G401 (cell line): ENCODE measurements at regions not wholly inside any gene's neighbourhood (a gene's known extent, or its start where the extent isn't known, plus 50 kb on each side); places are given as distances from the start of the nearest gene placed in this dataset.

ENCODE experiments used
- DNase-seq: peaks from one replicate; pipeline ENCODE4 v3.0.0-alpha.2; 2015; ENCODE audit warnings: low spot score
- in situ Hi-C: cut with HindIII; loops from 2 replicates; pipeline ENCODE4 v1.10.0; 2016; ENCODE audit warnings: low sequenced_read_pairs, mixed read lengths

- no peak for DNase-seq
- in situ Hi-C loops, result no loop called here
Observed at GRCh38 chr7:18420748-18421147, 74.8 kb upstream of the HDAC9 start.

DNA sequence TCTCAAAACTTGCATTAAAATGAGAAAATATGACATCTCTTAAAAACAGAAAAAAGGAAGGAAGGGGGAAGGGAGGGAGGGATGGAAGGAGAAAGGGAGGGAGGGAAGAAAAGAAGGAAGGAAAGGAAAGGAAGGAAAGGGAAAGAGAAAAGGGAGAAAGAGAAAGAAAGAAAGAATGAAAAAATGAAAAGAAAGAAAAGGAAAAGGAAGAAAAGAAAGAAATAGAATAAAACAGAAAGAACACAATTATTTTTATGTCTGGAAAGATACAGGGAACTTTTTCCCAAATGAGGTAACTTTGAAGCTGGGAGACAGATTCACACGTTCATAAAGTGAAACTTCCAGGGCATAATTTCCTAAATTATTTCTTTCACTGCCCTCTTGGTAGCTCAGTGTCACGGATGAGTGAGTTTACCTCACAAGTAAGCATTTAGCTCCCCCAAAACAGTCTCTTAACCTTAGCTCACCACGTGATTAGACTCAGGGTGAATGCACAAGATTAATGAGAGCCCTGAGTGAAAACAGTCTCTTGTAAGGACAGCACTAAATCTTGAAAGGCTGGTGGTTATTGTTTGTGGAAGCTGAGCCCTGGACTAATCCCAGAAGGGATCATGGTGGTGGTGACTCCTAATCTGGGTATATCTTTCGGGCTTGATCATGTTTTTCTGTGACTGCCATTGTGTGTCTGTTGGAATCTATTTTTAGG is 74.1 kb upstream of the HDAC9 start:
- DNase-seq, result no peak
- in situ Hi-C loops, result no loop called here

DNA sequence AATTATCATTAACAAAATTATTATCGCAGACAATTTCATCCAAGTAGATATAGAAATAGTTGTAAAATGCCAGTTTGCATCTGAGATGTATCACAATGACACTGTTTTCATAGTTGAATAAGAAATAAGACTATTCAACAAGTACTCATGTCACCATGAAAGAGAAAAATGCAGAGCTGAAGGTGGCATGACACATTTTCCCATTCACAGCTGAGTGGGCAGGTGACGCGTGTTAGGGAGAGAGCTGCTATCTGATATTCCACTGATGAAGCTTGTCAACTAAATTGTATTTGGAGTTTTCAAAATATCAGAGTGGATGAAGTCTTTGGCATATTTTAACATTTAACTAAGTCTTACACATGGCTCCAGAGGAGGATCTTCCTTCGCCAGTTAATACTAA is 70.3 kb upstream of the HDAC9 start:
- in situ Hi-C loops, result no loop called here

GRCh38 chr7:18425838-18426445 is 69.6 kb upstream of the HDAC9 start:
- DNase-seq, result no peak
- in situ Hi-C loops, result no loop called here

More for the DNA sequence above, 70.3 kb upstream of the HDAC9 start:
- DNase-seq, result no peak

DNA sequence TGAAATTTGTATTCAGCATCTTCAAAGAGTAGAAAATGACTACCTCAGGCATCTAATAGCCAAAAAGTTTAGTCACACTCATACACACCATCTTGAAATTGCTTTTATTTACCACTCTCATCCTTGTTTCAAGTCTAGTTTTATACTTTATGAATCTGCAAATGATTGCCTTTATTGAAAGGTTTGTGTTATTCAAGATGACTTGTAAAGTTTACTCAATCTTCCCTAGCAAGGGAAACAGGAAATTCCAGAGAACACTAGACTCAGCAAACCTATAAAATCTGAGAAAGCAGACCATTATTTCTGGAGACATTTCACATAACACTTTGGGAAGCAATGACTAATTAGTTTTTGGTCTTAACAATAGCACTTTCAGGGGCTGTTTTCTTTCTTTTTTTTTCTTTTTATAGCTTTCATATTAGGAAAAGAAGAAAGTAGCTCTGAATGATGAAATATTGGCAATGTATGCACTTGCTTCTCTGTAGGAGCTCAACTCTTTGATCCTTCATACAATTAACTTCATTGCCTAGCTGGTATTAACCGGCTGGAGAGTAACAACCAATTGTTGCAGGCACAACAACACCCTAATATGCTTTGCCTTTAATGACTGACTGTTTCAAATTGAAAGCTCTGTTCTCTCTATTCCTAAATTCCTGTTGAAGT is 68.9 kb upstream of the HDAC9 start:
- no peak for DNase-seq
- in situ Hi-C loops, result no loop called here

GRCh38 chr7:18429547-18429946 is 66.0 kb upstream of the HDAC9 start:
- in situ Hi-C loops, result no loop called here
- no peak for DNase-seq

DNA sequence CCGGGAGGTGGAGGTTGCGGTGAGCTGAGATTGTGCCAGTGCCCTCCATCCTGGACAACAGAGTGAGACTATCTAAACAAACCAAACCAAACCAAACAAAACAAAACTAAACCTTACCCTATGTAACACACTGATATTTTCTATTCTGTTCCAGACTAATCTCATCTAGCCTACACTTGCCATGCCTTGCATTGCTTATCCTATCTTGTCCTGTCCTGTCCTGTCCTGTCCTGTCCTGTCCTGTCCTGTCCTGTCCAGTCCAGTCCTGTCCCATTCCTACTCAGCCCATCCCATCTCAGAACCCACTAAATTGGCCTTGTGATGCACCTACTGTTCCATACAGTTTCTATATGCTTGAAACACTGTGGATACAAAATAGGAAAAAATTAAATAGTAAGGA is 64.7 kb upstream of the HDAC9 start:
- in situ Hi-C loops, result no loop called here
- DNase-seq, result no peak

- in situ Hi-C loops, result no loop called here
- no peak for DNase-seq
Observed at GRCh38 chr7:18434171-18434570, 61.4 kb upstream of the HDAC9 start.

- in situ Hi-C loops, result no loop called here
- no peak for DNase-seq
Observed at GRCh38 chr7:18437101-18437500, 58.4 kb upstream of the HDAC9 start.

GRCh38 chr7:18440934-18441333 is 54.6 kb upstream of the HDAC9 start:
- no peak for DNase-seq
- in situ Hi-C loops, result no loop called here

- no peak for DNase-seq
- in situ Hi-C loops, result no loop called here
Observed at GRCh38 chr7:18444826-18445225, 50.7 kb upstream of the HDAC9 start.

- no peak for DNase-seq
- in situ Hi-C loops, result no loop called here
Observed at GRCh38 chr7:18445483-18445882, 50.1 kb upstream of the HDAC9 start.
